ENCODE measurements at regions not wholly inside any gene's neighbourhood (a gene's known extent, or its start where the extent isn't known, plus 50 kb on each side); places are given as distances from the start of the nearest gene placed in this dataset.

- TF ChIP-seq POLR2A (IDR thresholded peaks at IDR 0.05) = no peak
- TF ChIP-seq CTCF (IDR thresholded peaks at IDR 0.05) = no peak
Measured at GRCh38 chr16:58842156-58842555, 108.0 kb upstream of the GOT2 start.

Measured in prostate gland (tissue), 2 donors.